Renal cortex interstitium (tissue), 11 donors: ENCODE measurements at regions not wholly inside any gene's neighbourhood (a gene's known extent, or its start where the extent isn't known, plus 50 kb on each side); places are given as distances from the start of the nearest gene placed in this dataset.

Experiments used
- DNase-seq, 11 donors: peaks; one replicate each; pipeline ENCODE4 v3.0.0-alpha.2; 2013; ENCODE audit warnings: low read depth in 9 of 11, low spot score in 4 of 11; ENCODE audit errors: extremely low read depth in 1 of 11

DNA sequence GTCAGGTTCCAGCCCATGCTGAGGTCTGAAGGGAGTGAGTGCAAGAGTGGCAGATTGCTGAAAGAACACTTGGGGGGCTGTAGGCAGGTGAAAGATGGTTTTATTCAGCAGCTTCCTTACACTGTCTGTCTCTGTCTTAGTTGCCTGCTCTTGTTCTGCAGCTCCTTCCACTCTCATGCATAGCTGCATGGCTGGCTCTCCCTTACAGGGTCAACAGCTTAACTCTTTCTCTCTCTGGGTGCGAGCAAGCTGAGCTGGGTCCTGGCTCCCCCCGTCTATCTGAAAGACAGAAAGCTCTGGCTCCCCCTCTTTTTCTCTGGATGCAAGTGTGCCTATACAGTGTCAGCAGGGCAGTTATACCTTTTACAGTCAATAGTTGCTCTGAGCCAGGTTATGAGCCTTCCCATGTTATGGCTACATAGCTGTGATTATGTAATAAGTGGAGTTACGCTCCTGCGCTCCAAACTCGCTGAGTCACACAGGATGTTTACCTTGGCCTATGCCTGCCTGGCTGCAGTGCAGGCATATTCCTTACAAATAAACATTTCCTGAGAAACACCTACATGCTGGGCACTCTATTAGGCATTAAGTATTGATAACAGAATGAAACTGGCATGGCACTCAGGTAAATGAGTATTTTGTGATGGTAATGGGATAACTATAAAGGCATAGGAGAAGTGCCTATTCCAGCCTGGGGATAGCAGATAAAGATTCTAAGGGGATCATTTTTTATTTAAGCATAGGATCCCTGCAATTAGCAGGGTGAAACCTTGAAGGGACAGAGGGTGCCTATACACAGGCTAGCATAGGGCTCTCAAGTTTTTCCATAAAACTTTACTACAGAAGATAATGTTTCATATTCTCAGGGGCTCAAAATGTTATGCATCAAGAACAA is 826.9 kb upstream of the PCDH9 start:
- peak in 1 of 11 donors; percentile 1 for DNase-seq

DNA sequence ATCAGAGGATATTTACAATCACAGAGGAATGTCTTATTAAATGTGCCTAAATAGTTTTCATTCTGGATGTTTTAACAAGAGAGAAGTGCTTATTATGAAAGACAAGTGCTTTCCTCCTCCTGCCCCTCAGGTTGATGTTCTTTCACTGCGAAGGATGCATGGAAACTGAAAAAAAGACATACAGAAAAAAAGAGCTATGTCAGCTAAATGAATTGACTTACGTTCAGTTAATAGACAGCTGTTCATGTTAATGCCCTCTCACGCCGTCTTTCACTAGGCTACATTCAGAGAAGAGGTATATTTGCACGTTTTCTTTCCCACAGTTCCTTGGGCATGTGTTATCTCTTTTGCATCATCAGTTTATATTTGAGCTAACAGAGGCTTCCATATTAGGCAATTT is 821.8 kb upstream of the PCDH9 start:
- DNase-seq, result no peak

DNA sequence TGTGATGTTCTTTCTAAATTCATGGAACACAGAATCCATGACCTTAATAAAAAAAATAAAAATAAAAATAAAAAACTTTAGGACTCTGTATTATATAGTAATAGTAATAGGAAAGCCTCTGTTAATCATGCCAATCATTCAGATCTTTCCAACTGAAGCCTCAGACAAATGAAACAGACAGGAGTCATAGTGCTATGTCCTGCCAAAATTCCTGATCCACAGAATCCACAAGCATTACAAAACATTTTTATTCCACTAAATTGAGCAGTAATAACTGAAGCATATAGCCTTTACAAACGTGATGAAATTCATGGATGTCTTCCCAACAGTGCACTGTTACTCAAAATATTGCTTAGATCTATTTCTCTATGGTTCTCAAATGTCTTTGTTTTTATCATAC is 820.6 kb upstream of the PCDH9 start:
- DNase-seq, result no peak

DNA sequence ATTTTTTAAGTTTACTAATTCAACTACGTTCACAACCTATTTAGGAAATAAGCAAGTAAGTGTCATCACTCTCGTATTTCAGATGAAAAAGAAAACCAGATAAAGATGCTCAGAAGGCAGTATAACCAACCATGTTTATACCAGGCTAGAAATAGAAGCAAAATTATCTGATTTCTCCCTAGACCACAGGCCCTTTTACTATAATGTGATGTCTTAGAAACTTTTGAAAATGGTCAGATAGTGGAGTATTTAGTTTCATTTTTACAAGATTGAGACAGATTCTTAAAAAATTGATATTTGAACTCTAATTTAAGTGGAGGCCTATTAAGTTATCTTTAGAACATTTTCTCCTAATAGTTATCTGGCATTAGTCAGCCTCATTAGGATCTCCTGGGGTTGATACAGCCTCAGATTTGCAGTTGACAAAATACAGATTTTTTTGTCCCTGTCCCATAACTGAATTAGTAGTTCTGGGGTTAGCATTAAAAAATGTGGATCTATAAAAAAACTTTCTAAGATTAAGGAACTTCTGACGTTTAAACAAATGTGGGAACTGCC is 818.7 kb upstream of the PCDH9 start:
- DNase-seq, result no peak

DNA sequence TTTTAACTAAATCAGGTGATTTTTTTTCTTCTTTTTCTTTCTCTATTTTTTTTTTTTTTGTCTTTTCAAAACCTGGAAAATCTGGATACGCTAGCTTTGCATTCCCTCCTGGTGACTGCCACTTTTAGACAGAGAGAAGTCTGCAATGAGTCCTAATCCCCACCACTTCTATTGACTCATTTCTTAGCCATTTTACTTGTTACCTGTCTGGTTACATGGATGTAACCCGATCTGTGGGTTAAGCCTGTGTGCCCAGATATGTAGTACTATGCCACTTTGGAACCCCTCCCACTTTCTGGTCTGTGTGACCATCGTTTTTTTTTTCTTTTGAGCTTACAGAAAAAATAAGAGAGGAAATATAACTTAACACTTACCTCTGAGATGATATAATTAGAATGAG is 817.8 kb upstream of the PCDH9 start:
- no peak for DNase-seq

DNA sequence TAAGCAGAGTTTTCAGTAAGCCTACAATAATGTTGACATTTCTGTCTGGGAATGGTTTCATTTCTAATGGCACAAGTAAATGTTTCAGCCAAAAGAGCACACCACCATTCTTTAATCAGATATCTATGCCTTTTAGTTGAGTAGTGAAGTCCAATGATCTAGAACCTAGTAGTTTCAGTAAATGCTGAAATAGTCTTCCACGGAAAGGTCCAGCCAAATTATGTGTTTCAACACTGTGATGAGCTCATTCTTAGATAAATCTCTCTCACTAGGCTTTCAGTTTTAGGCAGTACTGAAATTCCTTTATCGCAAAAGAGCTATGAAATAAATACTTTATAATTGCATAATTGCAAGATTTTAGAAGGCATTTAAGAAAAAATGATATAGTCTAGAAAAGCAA is 816.8 kb upstream of the PCDH9 start:
- no peak for DNase-seq

DNA sequence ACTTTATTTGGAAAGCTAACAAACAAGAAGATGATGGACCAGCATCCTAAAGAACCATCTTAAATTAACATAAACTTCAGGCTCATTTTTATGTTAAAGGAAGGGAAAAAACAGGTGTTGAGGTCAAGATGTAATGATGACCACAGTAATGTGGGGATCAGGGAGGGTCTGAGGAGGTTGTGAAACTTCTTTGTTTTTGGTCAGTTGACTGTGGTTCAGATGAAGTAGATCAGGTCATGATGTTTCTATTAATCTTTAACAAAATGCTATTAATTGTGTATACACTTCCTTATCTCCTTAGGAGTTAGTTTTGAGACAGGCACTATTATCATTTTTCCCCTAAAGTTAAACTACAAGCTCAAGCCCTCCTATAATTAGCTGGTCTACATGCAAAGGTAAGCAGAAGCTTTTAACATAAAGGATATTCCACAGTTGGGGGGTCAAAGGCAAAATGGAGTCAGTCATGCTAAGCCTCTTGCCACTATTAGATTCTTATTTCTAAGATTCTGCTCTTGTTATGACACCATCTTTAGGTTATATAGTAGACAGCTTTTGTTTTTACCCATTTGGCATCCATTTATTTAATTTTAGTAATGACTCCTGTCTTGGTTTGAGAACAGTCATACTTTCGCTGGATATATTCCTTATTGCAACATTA is 800.1 kb upstream of the PCDH9 start:
- no peak for DNase-seq

DNA sequence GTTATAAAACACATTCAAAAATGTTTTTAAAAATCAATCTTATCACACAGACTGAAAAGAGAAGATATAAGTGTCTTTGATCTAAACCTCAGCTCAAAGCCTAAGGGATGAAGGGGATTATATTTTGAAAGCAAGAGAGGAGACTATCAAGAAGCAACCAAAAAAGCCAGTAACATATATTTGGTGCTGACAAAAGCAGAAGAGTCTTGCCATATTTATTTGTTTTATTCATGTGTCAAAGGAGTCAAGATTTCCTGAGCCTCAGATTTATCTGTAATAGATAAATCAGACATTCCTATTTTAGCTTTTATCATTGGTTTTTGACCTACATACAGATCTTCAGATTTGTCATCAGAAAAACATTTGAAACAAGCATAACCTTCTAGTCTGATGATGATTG is 798.6 kb upstream of the PCDH9 start:
- no peak for DNase-seq

DNA sequence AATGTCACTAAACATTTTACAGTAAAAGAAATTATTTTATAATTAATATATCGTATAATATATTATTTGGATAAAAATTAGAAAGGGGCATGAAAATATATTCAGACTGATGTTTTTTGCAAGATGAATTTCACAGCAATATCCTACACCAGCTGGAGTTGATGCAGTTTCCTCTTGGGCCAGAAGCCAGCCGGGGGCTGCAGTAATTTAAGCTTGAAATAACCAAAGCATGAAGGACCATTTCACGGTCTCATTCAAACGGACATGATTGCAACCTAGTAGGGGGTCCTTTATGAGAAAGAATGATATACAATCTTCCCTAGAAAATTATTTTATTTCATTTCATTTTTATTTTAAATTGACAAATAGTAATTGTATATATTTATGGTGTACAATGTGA is 797.2 kb upstream of the PCDH9 start:
- DNase-seq, result peak in 5 of 11 donors; percentile 9 to 16 (median 12)

DNA sequence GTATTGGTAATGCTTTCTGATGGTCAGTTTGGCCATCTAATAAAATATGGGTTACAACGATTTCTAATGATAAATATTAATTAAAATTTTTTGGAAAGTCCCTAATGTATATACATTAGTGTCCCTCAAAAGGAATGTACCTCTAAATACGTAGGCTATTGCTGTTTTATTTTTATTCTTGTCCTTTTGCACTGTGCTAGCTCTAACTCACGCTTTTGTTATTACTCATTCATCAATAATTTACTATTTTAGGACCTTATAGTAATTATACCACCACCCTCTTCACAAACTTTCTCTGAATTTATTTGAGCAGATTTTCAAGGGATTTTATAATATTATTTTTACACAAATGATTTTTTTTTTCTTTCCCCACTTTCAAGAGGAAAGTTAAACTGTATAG is 795.9 kb upstream of the PCDH9 start:
- no peak for DNase-seq

DNA sequence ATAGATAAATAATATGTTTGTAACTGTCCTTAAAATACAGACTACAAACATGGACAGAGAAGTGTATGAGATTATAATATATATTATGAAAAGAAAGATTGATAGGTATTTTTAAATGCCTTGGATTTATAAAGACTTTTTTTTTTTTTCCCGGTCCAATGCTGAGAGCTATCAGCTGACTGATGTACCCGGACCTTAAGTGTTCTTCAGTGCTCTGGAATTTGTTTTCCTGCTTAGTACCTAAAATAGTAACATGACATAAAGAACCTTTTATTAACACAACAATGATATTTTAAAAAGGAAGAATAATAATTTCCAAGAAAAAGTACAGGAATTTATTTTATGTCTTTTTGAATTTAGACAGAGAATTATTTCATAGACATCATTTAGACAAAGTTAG is 795.5 kb upstream of the PCDH9 start:
- DNase-seq, result no peak

DNA sequence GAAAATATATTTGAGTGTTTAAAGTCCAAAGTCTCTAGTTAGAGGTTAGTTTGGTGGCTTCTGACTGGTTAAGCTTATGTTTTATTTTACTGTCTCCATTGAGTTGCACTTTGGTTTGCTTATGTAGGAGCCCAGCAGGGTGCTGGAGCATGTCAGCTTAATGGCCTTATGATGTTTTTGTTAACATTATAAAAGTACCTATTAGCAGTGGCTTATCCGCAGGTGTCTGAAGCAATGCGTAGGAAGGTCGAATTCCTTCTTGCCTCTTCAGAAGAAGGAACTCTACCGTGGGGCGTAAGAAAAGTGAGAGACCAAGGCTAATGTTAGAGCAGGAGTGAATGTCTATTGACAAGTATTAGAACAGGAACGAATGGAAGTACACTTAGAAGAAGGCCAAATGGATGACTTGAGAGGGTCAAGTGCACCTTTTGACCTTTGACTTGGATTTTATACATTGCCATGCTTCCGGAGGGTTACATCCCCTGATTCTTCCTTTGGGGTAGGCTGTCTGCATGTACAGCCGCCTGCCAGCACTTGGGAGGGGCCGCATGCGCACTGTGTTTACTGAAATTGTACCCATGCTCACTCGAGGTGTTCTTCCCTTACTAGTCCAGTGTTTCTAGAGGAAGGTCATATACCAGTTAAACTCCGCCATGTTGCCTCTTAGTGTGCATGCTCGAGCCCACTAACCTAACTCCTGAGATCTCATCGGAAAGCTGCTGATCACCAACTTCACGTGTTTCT is 793.9 kb upstream of the PCDH9 start:
- DNase-seq, result peak in 2 of 11 donors; percentile 2 to 8

DNA sequence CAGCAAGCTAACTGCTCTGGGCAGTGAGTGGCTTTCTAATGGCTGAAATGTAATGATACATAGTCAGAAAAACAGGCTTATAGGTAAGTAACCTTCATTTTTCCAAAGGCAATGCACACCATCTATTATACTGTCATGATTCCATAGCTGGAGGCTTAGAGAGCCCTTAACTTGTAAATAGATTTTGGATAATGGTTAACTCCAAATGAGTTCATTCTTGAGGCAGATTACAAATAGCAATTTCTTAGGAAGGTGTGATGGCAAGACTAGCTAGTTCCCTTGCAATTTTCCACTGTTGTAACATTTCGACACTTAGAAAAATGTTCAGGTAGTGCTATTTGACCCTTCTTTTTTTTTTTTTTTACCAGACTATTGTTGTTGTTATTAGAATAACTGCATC is 789.8 kb upstream of the PCDH9 start:
- DNase-seq, result no peak

DNA sequence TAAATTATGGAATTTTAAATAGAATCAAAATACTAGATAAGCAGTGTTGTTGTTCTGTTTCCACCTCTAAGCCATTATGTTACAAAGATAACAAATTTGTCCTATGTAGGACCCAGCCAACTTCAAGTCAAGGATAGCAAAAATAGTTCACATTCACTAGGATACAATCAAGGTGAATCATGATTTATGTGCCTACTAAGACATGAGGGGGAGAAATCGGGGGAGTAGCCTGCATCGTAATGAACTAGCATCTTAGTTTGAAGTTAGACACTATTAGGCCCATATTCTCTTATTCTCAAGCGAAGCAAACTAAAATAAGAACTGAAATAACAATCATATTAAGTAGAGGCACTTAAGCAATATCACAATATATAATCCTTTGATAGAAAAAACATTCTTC is 779.4 kb upstream of the PCDH9 start:
- no peak for DNase-seq

DNA sequence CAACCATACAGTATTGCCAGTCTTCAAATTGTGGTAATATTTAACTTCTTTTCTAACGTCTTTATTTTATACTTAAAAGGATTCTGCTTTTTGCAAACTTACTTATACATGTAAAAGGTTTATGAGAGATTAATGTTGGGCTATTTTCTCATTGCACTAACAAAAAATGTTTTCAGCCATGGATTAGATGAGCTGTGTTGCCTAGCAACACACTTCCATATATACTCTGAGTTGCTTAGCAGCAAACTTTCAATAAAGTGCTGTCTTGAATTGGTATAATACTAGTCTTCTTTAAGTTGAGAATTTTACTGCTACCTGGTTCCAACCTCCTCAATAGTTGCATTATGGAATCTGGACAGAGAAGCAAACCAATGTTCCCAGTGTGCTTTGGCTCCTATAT is 777.4 kb upstream of the PCDH9 start:
- DNase-seq, result no peak

DNA sequence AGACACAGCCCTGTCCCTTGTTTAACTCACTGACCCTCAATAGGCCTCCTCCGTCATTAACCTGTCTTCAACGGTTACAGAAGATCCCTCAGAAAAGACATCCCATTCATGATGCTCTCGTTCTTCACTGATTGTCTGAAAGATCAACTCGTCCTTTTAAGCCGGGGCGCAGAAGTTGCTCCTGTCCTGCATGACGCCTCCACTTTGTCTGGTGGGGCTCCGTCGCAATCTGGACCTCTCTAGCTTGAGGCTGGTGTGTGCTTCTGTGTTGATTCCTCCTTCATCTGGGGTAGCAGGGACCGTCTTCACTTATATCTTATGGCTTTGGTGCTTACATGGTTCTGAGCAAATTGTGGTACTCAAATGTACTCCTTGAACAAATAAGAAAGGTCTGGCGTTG is 766.0 kb upstream of the PCDH9 start:
- no peak for DNase-seq

DNA sequence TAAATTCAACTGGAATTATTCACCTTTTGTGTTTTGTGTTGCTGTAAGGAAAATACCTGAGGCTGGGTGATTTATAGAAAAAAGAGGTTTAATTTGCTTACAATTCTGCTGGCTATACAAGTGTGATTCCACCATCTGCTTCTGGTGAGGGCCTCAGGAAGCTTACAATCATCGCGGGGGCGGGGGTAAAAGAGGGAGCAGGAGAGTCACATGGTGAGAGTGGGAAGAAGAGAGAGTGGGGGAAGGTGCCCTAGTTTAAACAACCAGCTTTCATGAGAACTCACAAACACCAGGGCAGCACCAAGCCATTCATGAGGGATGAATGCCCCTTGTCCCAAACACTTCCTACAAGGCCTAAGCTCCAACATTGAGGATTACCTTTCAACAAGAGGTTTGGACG is 760.7 kb upstream of the PCDH9 start:
- no peak for DNase-seq

DNA sequence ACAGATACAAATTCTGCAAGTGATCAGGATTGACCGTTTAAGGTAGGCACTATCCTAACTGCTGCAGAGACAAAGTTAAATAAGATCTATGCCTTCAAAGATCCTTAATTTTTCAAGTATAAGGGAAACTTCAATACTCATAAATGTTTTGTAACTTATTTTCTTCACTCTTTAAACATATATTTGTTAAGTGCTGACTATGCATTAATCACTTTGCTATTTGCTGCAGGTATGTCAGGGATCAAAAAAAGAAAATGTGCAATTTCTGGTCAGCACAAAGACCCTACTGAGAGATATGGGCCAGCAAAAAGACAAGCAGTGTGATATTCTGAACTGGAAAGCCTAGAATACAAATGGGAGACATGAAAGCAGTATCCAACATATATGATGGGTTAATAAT is 756.1 kb upstream of the PCDH9 start:
- DNase-seq, result no peak

DNA sequence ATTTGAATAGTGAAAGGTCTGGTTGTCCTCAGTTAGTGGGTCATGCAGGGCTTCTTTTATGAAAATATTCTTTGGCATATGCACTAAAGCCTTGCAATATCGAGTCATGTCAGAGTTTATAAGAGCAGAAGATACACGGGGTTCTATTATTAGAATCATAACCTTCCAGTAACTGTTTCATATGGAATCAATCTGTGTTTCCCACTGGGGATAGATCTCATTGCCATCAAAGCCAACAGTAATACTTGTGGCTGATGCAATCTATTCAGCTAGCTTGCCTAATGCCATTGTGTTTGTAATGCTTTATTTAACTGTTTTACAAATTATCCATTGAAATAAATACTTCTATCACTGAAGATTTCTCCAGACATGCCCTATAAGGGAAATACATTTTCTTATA is 746.9 kb upstream of the PCDH9 start:
- no peak for DNase-seq

DNA sequence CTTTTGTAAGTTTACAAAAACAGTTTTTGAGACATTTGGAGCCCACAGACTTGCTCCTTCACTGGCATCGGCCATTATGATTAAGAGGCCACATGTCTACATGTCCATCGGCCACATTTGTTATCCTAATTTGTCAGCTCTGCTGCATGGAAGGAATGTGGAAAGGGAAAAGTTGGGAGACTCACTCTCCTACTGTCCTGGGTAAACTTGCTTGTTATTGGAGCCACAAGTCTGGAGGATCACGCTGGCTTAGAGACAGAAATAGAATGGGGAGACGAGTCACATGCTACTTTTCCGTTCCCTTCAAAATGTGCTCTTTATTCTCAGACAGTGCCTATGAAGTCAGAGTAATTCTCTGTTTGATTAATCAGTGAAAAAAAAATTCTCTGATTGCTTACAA is 741.2 kb upstream of the PCDH9 start:
- no peak for DNase-seq
